GM23338 (cell line): ENCODE measurements at regions not wholly inside any gene's neighbourhood (a gene's known extent, or its start where the extent isn't known, plus 50 kb on each side); places are given as distances from the start of the nearest gene placed in this dataset.

Experiments
- ATAC-seq: fragments of 200-7000 bp; cut with Tn5 transposase; 3 replicates; pipeline ENCODE4 v1.9.1; 2020
- DNase-seq: peaks from one replicate; pipeline ENCODE4 v3.0.0-alpha.2; 2015; ENCODE audit warnings: low spot score
- H2AFZ ChIP-seq: fragments of 200-600 bp; sonication (generic); 2 replicates; pipeline ENCODE4 v1.8.0; 2016; ENCODE audit warnings: antibody characterized with exemption, mild to moderate bottlenecking, moderate library complexity
- H3F3A ChIP-seq: fragments of 200-600 bp; sonication (generic); replicated peaks from 2 replicates; pipeline ENCODE4 v1.8.0; 2017; ENCODE audit warnings: antibody characterized with exemption, mixed run types, low read depth
- H3K27ac ChIP-seq: fragments of 200-600 bp; sonication (generic); 2 replicates; pipeline ENCODE4 v1.6.1; 2016; ENCODE audit warnings: low read depth
- H3K27me3 ChIP-seq: fragments of 200-600 bp; sonication (generic); 2 replicates; pipeline ENCODE4 v1.8.0; 2016; ENCODE audit warnings: mild to moderate bottlenecking, mixed run types, moderate library complexity; ENCODE audit not compliant: insufficient read depth
- H3K36me3 ChIP-seq: fragments of 200-600 bp; sonication (generic); 2 replicates; pipeline ENCODE4 v1.8.0; 2016; ENCODE audit warnings: mild to moderate bottlenecking; ENCODE audit not compliant: insufficient read depth
- H3K4me1 ChIP-seq: fragments of 200-600 bp; sonication (generic); 2 replicates; pipeline ENCODE4 v1.8.0; 2016; ENCODE audit warnings: mild to moderate bottlenecking, moderate library complexity; ENCODE audit not compliant: insufficient read depth
- H3K4me2 ChIP-seq: fragments of 200-600 bp; sonication (generic); 2 replicates; pipeline ENCODE4 v1.7.1; 2017; ENCODE audit warnings: mixed run types
- H3K4me3 ChIP-seq: fragments of 200-600 bp; sonication (generic); 2 replicates; pipeline ENCODE4 v1.6.1; 2016; ENCODE audit warnings: mixed run types
- H3K79me2 ChIP-seq: fragments of 200-600 bp; sonication (generic); replicated peaks from 2 replicates; pipeline ENCODE4 v1.8.0; 2017; ENCODE audit warnings: mild to moderate bottlenecking; ENCODE audit not compliant: insufficient read depth
- H3K9me2 ChIP-seq: fragments of 200-600 bp; sonication (generic); 2 replicates; pipeline ENCODE4 v1.8.0; 2017; ENCODE audit not compliant: insufficient read depth
- H4K20me1 ChIP-seq: fragments of 200-600 bp; sonication (generic); replicated peaks from 2 replicates; pipeline ENCODE4 v1.8.0; 2017; ENCODE audit warnings: mild to moderate bottlenecking; ENCODE audit not compliant: insufficient read depth
- H3K27ac Mint-ChIP-seq: 2 replicates; pipeline ENCODE4 v1.8.0; 2020; ENCODE audit warnings: inconsistent platforms, mild to moderate bottlenecking, moderate library complexity, mixed read lengths
- H3K27me3 Mint-ChIP-seq: 3 replicates; pipeline ENCODE4 v1.8.0; 2022; ENCODE audit warnings: low read depth, mild to moderate bottlenecking, moderate library complexity, mixed read lengths, inconsistent platforms; ENCODE audit not compliant: insufficient read depth, poor library complexity
- H3K36me3 Mint-ChIP-seq: 3 replicates; pipeline ENCODE4 v1.8.0; 2021; ENCODE audit warnings: low read depth, mild to moderate bottlenecking, inconsistent platforms, moderate library complexity, mixed read lengths
- H3K4me1 Mint-ChIP-seq: 3 replicates; pipeline ENCODE4 v1.8.0; 2020; ENCODE audit warnings: mild to moderate bottlenecking, inconsistent platforms, mixed read lengths
- H3K4me3 Mint-ChIP-seq: 3 replicates; pipeline ENCODE4 v1.8.0; 2021; ENCODE audit warnings: moderate library complexity, mild to moderate bottlenecking, inconsistent platforms, mixed read lengths
- H3K9me3 Mint-ChIP-seq: 3 replicates; pipeline ENCODE4 v1.8.0; 2020; ENCODE audit warnings: moderate library complexity, mild to moderate bottlenecking, inconsistent platforms, mixed read lengths
- CREB1 ChIP-seq: fragments of 250-450 bp; sonication (Bioruptor Pico); IDR thresholded peaks from 2 replicates; pipeline ENCODE4 v1.5.0; 2020; ENCODE audit warnings: low read depth, mild to moderate bottlenecking, moderate library complexity
- ETS1 ChIP-seq: IDR thresholded peaks from 2 replicates; pipeline ENCODE4 v1.6.1; 2016; ENCODE audit warnings: antibody characterized with exemption
- EZH2 ChIP-seq: fragments of 200-600 bp; sonication (generic); IDR thresholded peaks from one replicate; pipeline ENCODE4 v1.8.0; 2017; ENCODE audit warnings: antibody characterized with exemption, mild to moderate bottlenecking, low read depth; ENCODE audit not compliant: unreplicated experiment
- EZH2phosphoT487 ChIP-seq: fragments of 200-600 bp; sonication (generic); IDR thresholded peaks from one replicate; pipeline ENCODE4 v1.8.1; 2018; ENCODE audit warnings: antibody characterized with exemption; ENCODE audit not compliant: unreplicated experiment
- JUNB ChIP-seq: IDR thresholded peaks from one replicate; pipeline ENCODE4 v1.6.1; 2016; ENCODE audit warnings: antibody characterized with exemption; ENCODE audit not compliant: unreplicated experiment
- POLR2AphosphoS5 ChIP-seq: IDR thresholded peaks from 2 replicates; pipeline ENCODE4 v1.6.1; 2016; ENCODE audit warnings: antibody characterized with exemption, low read depth
- REST ChIP-seq: IDR thresholded peaks from one replicate; pipeline ENCODE4 v1.6.1; 2018; ENCODE audit warnings: antibody characterized with exemption; ENCODE audit not compliant: unreplicated experiment
- ZNF114 ChIP-seq: fragments of 250-450 bp; sonication (Bioruptor Pico); IDR thresholded peaks from 2 replicates; pipeline ENCODE4 v1.5.0; 2020; ENCODE audit warnings: mild to moderate bottlenecking, moderate library complexity
- ZNF331 ChIP-seq: fragments of 250-450 bp; sonication (Bioruptor Pico); IDR thresholded peaks from 2 replicates; pipeline ENCODE4 v1.5.0; 2020; ENCODE audit warnings: low read depth, mild to moderate bottlenecking, moderate library complexity
- ZNF462 ChIP-seq: fragments of 250-450 bp; sonication (Bioruptor Pico); IDR thresholded peaks from 2 replicates; pipeline ENCODE4 v1.5.0; 2020; ENCODE audit warnings: mild to moderate bottlenecking, moderate library complexity

GRCh38 chr7:50854831-50855230, 72.1 kb upstream of the GRB10 start:
- no peak overlapping the region for H3K27ac Mint-ChIP-seq
- H3K27ac ChIP-seq = no peak overlapping the region
- H3K4me1 Mint-ChIP-seq = no peaks in the 10 kb centered on the region
- H3K36me3 ChIP-seq = no peaks in the 10 kb centered on the region
- no peaks in the 10 kb centered on the region; the same call in 2 of the 3 replicates for H3K9me3 Mint-ChIP-seq
- H3K36me3 Mint-ChIP-seq = no peaks in the 10 kb centered on the region; the same call in 2 of the 3 replicates
- no peak overlapping the region; the same call in 1 of the 2 replicates for H2AFZ ChIP-seq
- DNase-seq (no peak), ATAC-seq (no peak)
- no peaks in the 10 kb centered on the region for H3K4me1 ChIP-seq
- H3K27me3 ChIP-seq = no peaks in the 10 kb centered on the region
- H3F3A ChIP-seq = no peaks in the 10 kb centered on the region
- no peak for TF ChIP-seq POLR2AphosphoS5
- no peak for TF ChIP-seq CREB1
- no peak for TF ChIP-seq EZH2
- TF ChIP-seq JUNB = no peak
- no peak for TF ChIP-seq EZH2phosphoT487
- TF ChIP-seq ETS1 = no peak
- H3K27me3 Mint-ChIP-seq = no peaks in the 10 kb centered on the region
- no peaks in the 10 kb centered on the region for H4K20me1 ChIP-seq
- H3K4me3 Mint-ChIP-seq = no peak overlapping the region
- no peak overlapping the region for H3K4me3 ChIP-seq
- no peaks in the 10 kb centered on the region for H3K79me2 ChIP-seq
- H3K9me2 ChIP-seq = peaks cover 19% of the 10 kb centered on the region
- no peak overlapping the region for H3K4me2 ChIP-seq

- no peak overlapping the region for H3K4me2 ChIP-seq
- H3K27me3 Mint-ChIP-seq = no peaks in the 10 kb centered on the region
- no peaks in the 10 kb centered on the region for H4K20me1 ChIP-seq
- no peak overlapping the region for H3K4me3 Mint-ChIP-seq
- no peak overlapping the region for H3K27ac Mint-ChIP-seq
- H3K9me2 ChIP-seq = peaks cover 19% of the 10 kb centered on the region
- H3K9me3 Mint-ChIP-seq = no peaks in the 10 kb centered on the region; the same call in 2 of the 3 replicates
- H3K4me1 Mint-ChIP-seq = no peaks in the 10 kb centered on the region
- no peak for DNase-seq
- H3K27me3 ChIP-seq = no peaks in the 10 kb centered on the region
- no peaks in the 10 kb centered on the region for H3K36me3 ChIP-seq
- no peaks in the 10 kb centered on the region for H3F3A ChIP-seq
- H3K27ac ChIP-seq = no peak overlapping the region
- no peak for ATAC-seq
- H2AFZ ChIP-seq = no peak overlapping the region
- H3K4me1 ChIP-seq = no peaks in the 10 kb centered on the region
- no peaks in the 10 kb centered on the region for H3K79me2 ChIP-seq
- no peaks in the 10 kb centered on the region; the same call in 2 of the 3 replicates for H3K36me3 Mint-ChIP-seq
- H3K4me3 ChIP-seq = no peak overlapping the region
- TF ChIP-seq ETS1 (no peak), REST (no peak), ZNF331 (no peak), EZH2 (no peak), JUNB (no peak), ZNF462 (no peak), ZNF114 (CRISPR knock-in tag) (no peak), CREB1 (no peak)
These were observed 71.6 kb upstream of the GRB10 start for GRCh38 chr7:50854247-50854646.
